ENCODE measurements at regions not wholly inside any gene's neighbourhood (a gene's known extent, or its start where the extent isn't known, plus 50 kb on each side); places are given as distances from the start of the nearest gene placed in this dataset.

DNA sequence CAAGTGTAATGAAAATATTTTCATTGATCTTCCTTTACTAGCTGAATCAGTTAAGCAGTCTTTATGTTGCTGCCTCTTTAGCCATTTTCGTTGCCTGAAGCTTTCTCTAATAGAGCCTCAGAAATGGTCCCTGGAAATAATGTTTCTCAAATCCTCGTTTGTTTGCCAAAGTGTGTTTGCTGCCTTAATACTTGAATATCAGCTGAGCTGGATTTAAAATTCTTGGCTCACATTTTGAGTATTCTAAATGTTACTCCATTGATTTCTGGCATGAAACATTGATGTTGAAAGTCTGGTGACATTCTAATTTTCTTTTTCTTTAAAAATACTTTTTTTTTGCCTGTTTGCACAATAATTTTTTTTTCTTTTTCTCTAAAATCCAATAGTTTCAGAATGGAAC is 84.6 kb upstream of the SERBP1 start:
- Mint-ChIP-seq H3K27ac (ENCODE audit: unreplicated experiment) (no peak overlapping the region), H3K27me3 (ENCODE audit: unreplicated experiment) (no peaks in the 10 kb centered on the region), H3K4me1 (ENCODE audit: low read depth, unreplicated experiment) (peaks cover 16% of the 10 kb centered on the region), H3K36me3 (ENCODE audit: insufficient read depth, unreplicated experiment) (peaks cover 9% of the 10 kb centered on the region), H3K9me3 (ENCODE audit: low read depth, unreplicated experiment) (no peaks in the 10 kb centered on the region), H3K4me3 (ENCODE audit: low read depth, unreplicated experiment) (no peak overlapping the region)
- TF ChIP-seq, protein P1, sequence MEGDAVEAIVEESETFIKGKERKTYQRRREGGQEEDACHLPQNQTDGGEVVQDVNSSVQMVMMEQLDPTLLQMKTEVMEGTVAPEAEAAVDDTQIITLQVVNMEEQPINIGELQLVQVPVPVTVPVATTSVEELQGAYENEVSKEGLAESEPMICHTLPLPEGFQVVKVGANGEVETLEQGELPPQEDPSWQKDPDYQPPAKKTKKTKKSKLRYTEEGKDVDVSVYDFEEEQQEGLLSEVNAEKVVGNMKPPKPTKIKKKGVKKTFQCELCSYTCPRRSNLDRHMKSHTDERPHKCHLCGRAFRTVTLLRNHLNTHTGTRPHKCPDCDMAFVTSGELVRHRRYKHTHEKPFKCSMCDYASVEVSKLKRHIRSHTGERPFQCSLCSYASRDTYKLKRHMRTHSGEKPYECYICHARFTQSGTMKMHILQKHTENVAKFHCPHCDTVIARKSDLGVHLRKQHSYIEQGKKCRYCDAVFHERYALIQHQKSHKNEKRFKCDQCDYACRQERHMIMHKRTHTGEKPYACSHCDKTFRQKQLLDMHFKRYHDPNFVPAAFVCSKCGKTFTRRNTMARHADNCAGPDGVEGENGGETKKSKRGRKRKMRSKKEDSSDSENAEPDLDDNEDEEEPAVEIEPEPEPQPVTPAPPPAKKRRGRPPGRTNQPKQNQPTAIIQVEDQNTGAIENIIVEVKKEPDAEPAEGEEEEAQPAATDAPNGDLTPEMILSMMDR (IDR thresholded peaks at IDR 0.05; ENCODE audit: unreplicated experiment) = no peak
- no peak for DNase-seq
- no TSS peak for BruUV-seq (replicated peaks)
- CTCF ChIA-PET = interaction anchor here (1.1 kb wide), 1 partner anchor 10 kb away, joined by 3 read pairs; no protein-coding TSS in a partner anchor
- intact Hi-C loops (cut with micrococcal nuclease; ENCODE audit: unreplicated experiment) = no loop called here

DNA sequence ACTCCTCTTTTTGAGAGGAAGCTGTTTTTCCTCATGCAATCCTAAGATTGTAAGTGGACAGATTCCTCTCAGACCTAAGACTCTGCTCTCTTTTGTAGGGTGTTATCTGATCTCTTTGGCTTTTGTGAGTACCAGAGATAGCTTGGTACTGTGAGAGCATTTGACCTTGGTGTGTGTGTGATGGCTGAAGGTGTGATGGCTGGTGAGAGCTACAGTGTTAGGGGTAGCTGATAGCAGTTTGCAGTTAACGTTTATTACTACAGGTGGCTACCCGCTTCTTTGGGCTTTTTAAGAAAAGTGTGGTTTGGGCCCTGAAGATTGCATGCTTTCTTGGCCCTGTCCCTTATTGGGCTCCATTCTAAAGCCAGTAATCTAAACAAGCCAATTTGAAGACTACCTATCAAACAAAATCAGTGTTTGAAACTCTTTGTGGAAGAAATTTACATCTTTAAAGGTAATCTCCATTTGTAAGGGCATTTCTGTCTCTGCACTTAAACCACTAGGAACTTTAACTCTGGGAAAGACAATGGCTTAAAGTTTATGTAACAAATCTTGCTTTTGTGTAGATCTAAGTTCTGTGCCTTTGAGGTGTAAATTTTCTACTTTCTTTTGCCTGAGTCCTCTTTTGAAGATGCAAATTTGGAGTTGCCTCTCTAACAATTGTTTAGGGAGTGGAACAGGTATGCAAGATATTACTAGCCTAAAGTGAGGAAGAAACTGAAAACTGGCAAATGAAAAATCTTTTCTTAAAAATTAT is 85.3 kb upstream of the SERBP1 start:
- DNase-seq = no peak
- Mint-ChIP-seq H3K9me3 (ENCODE audit: low read depth, unreplicated experiment) (no peaks in the 10 kb centered on the region), H3K36me3 (ENCODE audit: insufficient read depth, unreplicated experiment) (peaks cover 9% of the 10 kb centered on the region), H3K27me3 (ENCODE audit: unreplicated experiment) (no peaks in the 10 kb centered on the region), H3K4me1 (ENCODE audit: low read depth, unreplicated experiment) (peaks cover 16% of the 10 kb centered on the region), H3K4me3 (ENCODE audit: low read depth, unreplicated experiment) (no peak overlapping the region), H3K27ac (ENCODE audit: unreplicated experiment) (no peak overlapping the region)
- intact Hi-C loops (cut with micrococcal nuclease; ENCODE audit: unreplicated experiment) = no loop called here
- no TSS peak for BruUV-seq (replicated peaks)
- TF ChIP-seq, protein P1 (IDR thresholded peaks at IDR 0.05; ENCODE audit: unreplicated experiment) = no peak
- CTCF ChIA-PET = interaction anchor here (1.1 kb wide), 1 partner anchor 9 kb away, joined by 3 read pairs; no protein-coding TSS in a partner anchor

DNA sequence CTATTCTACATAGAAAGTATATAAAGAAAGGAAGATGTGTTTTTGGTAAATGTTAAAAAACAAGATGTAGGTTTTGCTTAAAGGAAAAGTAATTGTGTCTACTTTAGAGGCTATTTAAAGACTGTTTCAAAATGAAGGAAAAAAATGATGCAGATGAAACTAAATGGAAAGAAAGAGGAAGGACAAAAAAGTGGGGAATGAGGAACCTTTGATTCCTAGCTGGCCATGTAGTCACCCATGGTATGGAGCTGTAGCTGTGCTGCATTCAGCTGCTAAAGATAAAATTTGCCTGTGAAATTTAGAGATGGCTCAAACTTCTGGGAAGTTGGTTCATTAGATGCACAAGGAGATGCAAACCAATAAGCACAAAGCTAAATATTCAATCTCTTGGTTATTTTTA is 86.8 kb upstream of the SERBP1 start:
- no peaks in the 10 kb centered on the region for H3K27me3 Mint-ChIP-seq (ENCODE audit: unreplicated experiment)
- no peak for DNase-seq
- peaks cover 9% of the 10 kb centered on the region for H3K36me3 Mint-ChIP-seq (ENCODE audit: insufficient read depth, unreplicated experiment)
- TF ChIP-seq, protein P1 (IDR thresholded peaks at IDR 0.05; ENCODE audit: unreplicated experiment) = no peak
- peaks cover 18% of the 10 kb centered on the region for H3K4me1 Mint-ChIP-seq (ENCODE audit: low read depth, unreplicated experiment)
- CTCF ChIA-PET = no interaction called here
- no peak overlapping the region for H3K27ac Mint-ChIP-seq (ENCODE audit: unreplicated experiment)
- H3K9me3 Mint-ChIP-seq (ENCODE audit: low read depth, unreplicated experiment) = no peaks in the 10 kb centered on the region
- no peak overlapping the region for H3K4me3 Mint-ChIP-seq (ENCODE audit: low read depth, unreplicated experiment)
- no TSS peak for BruUV-seq (replicated peaks)
- intact Hi-C loops (cut with micrococcal nuclease; ENCODE audit: unreplicated experiment) = no loop called here

DNA sequence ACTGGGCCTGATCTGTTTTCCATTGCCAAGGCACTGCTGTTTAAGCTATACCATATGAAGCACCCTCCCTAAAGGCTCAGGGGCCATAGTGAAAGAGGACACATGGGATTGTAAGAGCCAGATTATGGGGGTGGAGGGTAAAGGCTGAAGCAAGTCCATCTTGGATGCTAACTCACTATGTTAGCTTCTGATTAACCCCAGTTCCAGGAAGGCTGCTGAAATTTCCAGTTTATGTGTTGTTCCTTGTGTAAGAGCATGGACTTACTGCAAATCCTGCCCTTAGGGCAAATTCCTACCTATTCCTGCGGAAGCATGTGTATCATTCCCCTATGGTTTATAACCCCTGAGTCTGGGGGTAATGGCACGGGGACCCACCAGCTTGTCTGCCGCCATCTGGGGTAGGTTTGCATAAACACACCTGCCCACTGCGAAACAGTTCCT is 91.8 kb upstream of the SERBP1 start:
- intact Hi-C loops (cut with micrococcal nuclease; ENCODE audit: unreplicated experiment) = no loop called here
- Mint-ChIP-seq H3K9me3 (ENCODE audit: low read depth, unreplicated experiment) (no peaks in the 10 kb centered on the region), H3K4me1 (ENCODE audit: low read depth, unreplicated experiment) (peaks cover 17% of the 10 kb centered on the region), H3K4me3 (ENCODE audit: low read depth, unreplicated experiment) (no peak overlapping the region), H3K36me3 (ENCODE audit: insufficient read depth, unreplicated experiment) (no peaks in the 10 kb centered on the region), H3K27ac (ENCODE audit: unreplicated experiment) (no peak overlapping the region), H3K27me3 (ENCODE audit: unreplicated experiment) (no peaks in the 10 kb centered on the region)
- CTCF ChIA-PET = no interaction called here
- TF ChIP-seq, protein P1 (IDR thresholded peaks at IDR 0.05; ENCODE audit: unreplicated experiment) = no peak
- DNase-seq = no peak
- BruUV-seq (replicated peaks) = no TSS peak
